ENCODE measurements at regions not wholly inside any gene's neighbourhood (a gene's known extent, or its start where the extent isn't known, plus 50 kb on each side); places are given as distances from the start of the nearest gene placed in this dataset.
"Not testable (repeated sequence)": the region's sequence is repeated elsewhere in the genome, so short reads cannot be mapped to it uniquely, and the experiment has no call there.

GRCh38 chr16:7962091-7962879 is 628.0 kb downstream of the TMEM114 start:
- DNase-seq (ENCODE audit: low spot score), result no peak

- DNase-seq (ENCODE audit: low spot score), result no peak
These were observed 624.5 kb downstream of the RBFOX1 start for GRCh38 chr16:7957151-7957550.

GRCh38 chr16:7953360-7953759 is 620.7 kb downstream of the RBFOX1 start:
- no peak for DNase-seq (ENCODE audit: low spot score)

- no peak for DNase-seq (ENCODE audit: low spot score)
These were observed 613.5 kb downstream of the RBFOX1 start for GRCh38 chr16:7946142-7946541.

- DNase-seq (ENCODE audit: low spot score), result no peak
These were observed 605.5 kb downstream of the RBFOX1 start for GRCh38 chr16:7938175-7938574.

GRCh38 chr16:7921345-7921744 is 588.7 kb downstream of the RBFOX1 start:
- DNase-seq (ENCODE audit: low spot score), result no peak

- DNase-seq (ENCODE audit: low spot score), result no peak
These were observed 587.1 kb downstream of the RBFOX1 start for GRCh38 chr16:7919782-7920181.

- no peak for DNase-seq (ENCODE audit: low spot score)
These were observed 582.1 kb downstream of the RBFOX1 start for GRCh38 chr16:7914748-7915147.

GRCh38 chr16:7912132-7912531 is 579.5 kb downstream of the RBFOX1 start:
- DNase-seq (ENCODE audit: low spot score), result no peak

GRCh38 chr16:7910116-7910515 is 577.5 kb downstream of the RBFOX1 start:
- no peak for DNase-seq (ENCODE audit: low spot score)

GRCh38 chr16:7888411-7888810 is 555.8 kb downstream of the RBFOX1 start:
- no peak for DNase-seq (ENCODE audit: low spot score)

- no peak for DNase-seq (ENCODE audit: low spot score)
These were observed 554.7 kb downstream of the RBFOX1 start for GRCh38 chr16:7887316-7887715.

- DNase-seq (ENCODE audit: low spot score), result no peak
These were observed 539.3 kb downstream of the RBFOX1 start for GRCh38 chr16:7871979-7872378.

GRCh38 chr16:7871371-7871770 is 538.7 kb downstream of the RBFOX1 start:
- no peak for DNase-seq (ENCODE audit: low spot score)

GRCh38 chr16:7867831-7868230 is 535.2 kb downstream of the RBFOX1 start:
- DNase-seq (ENCODE audit: low spot score), result no peak

GRCh38 chr16:7866144-7866543 is 533.5 kb downstream of the RBFOX1 start:
- DNase-seq (ENCODE audit: low spot score), result no peak

GRCh38 chr16:7865393-7865792 is 532.7 kb downstream of the RBFOX1 start:
- DNase-seq (ENCODE audit: low spot score), result not testable (repeated sequence)

GRCh38 chr16:7861891-7862582 is 529.4 kb downstream of the RBFOX1 start:
- no peak for DNase-seq (ENCODE audit: low spot score)

GRCh38 chr16:7853197-7853596 is 520.6 kb downstream of the RBFOX1 start:
- no peak for DNase-seq (ENCODE audit: low spot score)

GRCh38 chr16:7849841-7850240 is 517.2 kb downstream of the RBFOX1 start:
- DNase-seq (ENCODE audit: low spot score), result no peak

- DNase-seq (ENCODE audit: low spot score), result no peak
These were observed 510.6 kb downstream of the RBFOX1 start for GRCh38 chr16:7843261-7843660.

- DNase-seq (ENCODE audit: low spot score), result no peak
These were observed 506.9 kb downstream of the RBFOX1 start for GRCh38 chr16:7839568-7839967.

GRCh38 chr16:7834771-7835431 is 502.3 kb downstream of the RBFOX1 start:
- DNase-seq (ENCODE audit: low spot score), result no peak

Measured in kidney tubule cell (primary cell).